ENCODE measurements at regions not wholly inside any gene's neighbourhood (a gene's known extent, or its start where the extent isn't known, plus 50 kb on each side); places are given as distances from the start of the nearest gene placed in this dataset.

GRCh38 chr5:145668714-145669113 lies 166.4 kb downstream of the PRELID2 start:
- in situ Hi-C loops (cut with HindIII; ENCODE audit: extremely low pct_ligation_motif_present, low pct_unique_long_range_greater_than_20kb): no loop called here
- no peaks in the 10 kb centered on the region for H3K36me3 ChIP-seq (replicated peaks in 1 of 2; ENCODE audit: control insufficient read depth in 1 of 2, insufficient read depth in 2 of 2, low read length in 2 of 2)
- no peaks in the 10 kb centered on the region for H4K20me1 ChIP-seq (ENCODE audit: insufficient read depth, low read length)
- ChIA-PET CTCF (ENCODE audit: low intra/inter-chr PET ratio, low total read pairs) (no interaction called here), POLR2A (no interaction called here)
- H3K27ac ChIP-seq (ENCODE audit: extremely low read length, insufficient read depth, low read length): no peak overlapping the region
- BruUV-seq (replicated peaks): no TSS peak
- H3K9ac ChIP-seq (ENCODE audit: insufficient read depth, low read depth, low read length): no peak overlapping the region
- no peaks in the 10 kb centered on the region for H3K9me3 ChIP-seq (ENCODE audit: low read length)
- H2AFZ ChIP-seq (ENCODE audit: low read length): no peak overlapping the region
- DNase-seq (ENCODE audit: low spot score) (peak; percentile 17), ATAC-seq (no peak), FAIRE-seq (no peak)
- H3K4me1 ChIP-seq (ENCODE audit: insufficient read depth, low read length): peaks cover 8% of the 10 kb centered on the region
- TF ChIP-seq ZNF263 (CRISPR knock-in tag; IDR thresholded peaks at IDR 0.05) (peak; percentile 54; the same call in 1 of the 2 replicates), ZBTB4 (CRISPR knock-in tag; IDR thresholded peaks at IDR 0.05; ENCODE audit: borderline replicate concordance) (no peak), HNF4A (CRISPR knock-in tag; IDR thresholded peaks at IDR 0.05) (0 out of 2 replicates have a peak, but pooled peaks have one; percentile 13)
- no peaks in the 10 kb centered on the region for H3K27me3 ChIP-seq (ENCODE audit: control insufficient read depth in 1 of 2, insufficient read depth in 2 of 2, low read length in 2 of 2)
- no peak overlapping the region for H3K4me2 ChIP-seq (ENCODE audit: low read depth, low read length)
- intact Hi-C loops (cut with micrococcal nuclease; ENCODE audit: unreplicated experiment): no loop called here
- H3K4me3 ChIP-seq (replicated peaks in 1 of 3; ENCODE audit: insufficient read depth in 1 of 3, low read depth in 2 of 3, low read length in 3 of 3): no peak overlapping the region
- 28% methylated on average over 3 of the region's 3 CpGs for WGBS (ENCODE audit: low lambda C conversion rate)
- H3K79me2 ChIP-seq (ENCODE audit: insufficient read depth, low read length): no peaks in the 10 kb centered on the region

- DNase-seq (ENCODE audit: low spot score): no peak
Observed at GRCh38 chr5:145667742-145668141, 167.4 kb downstream of the PRELID2 start.

More at GRCh38 chr5:145667742-145668141, 167.4 kb downstream of the PRELID2 start:
- CTCF ChIA-PET (ENCODE audit: low intra/inter-chr PET ratio, low total read pairs): no interaction called here
- intact Hi-C loops (cut with micrococcal nuclease; ENCODE audit: unreplicated experiment): no loop called here
- Histone ChIP-seq H3K4me1 (ENCODE audit: insufficient read depth, low read length) (peaks cover 8% of the 10 kb centered on the region), H3K27me3 (ENCODE audit: control insufficient read depth in 1 of 2, insufficient read depth in 2 of 2, low read length in 2 of 2) (no peaks in the 10 kb centered on the region), H3K27ac (ENCODE audit: extremely low read length, insufficient read depth, low read length) (no peak overlapping the region), H4K20me1 (ENCODE audit: insufficient read depth, low read length) (no peaks in the 10 kb centered on the region), H3K79me2 (ENCODE audit: insufficient read depth, low read length) (no peaks in the 10 kb centered on the region), H3K4me2 (ENCODE audit: low read depth, low read length) (no peak overlapping the region), H3K4me3 (replicated peaks in 1 of 3; ENCODE audit: insufficient read depth in 1 of 3, low read depth in 2 of 3, low read length in 3 of 3) (no peak overlapping the region), H3K9me3 (ENCODE audit: low read length) (no peaks in the 10 kb centered on the region), H3K9ac (ENCODE audit: insufficient read depth, low read depth, low read length) (no peak overlapping the region), H2AFZ (ENCODE audit: low read length) (no peak overlapping the region), H3K36me3 (replicated peaks in 1 of 2; ENCODE audit: control insufficient read depth in 1 of 2, insufficient read depth in 2 of 2, low read length in 2 of 2) (no peaks in the 10 kb centered on the region)
- ATAC-seq (no peak), FAIRE-seq (no peak)
- WGBS (ENCODE audit: low lambda C conversion rate): 87% methylated on average over 3 of the region's 3 CpGs
- POLR2A ChIA-PET: no interaction called here
- in situ Hi-C loops (cut with HindIII; ENCODE audit: extremely low pct_ligation_motif_present, low pct_unique_long_range_greater_than_20kb): no loop called here
- BruUV-seq (replicated peaks): no TSS peak
- TF ChIP-seq KLF15 (CRISPR knock-in tag; IDR thresholded peaks at IDR 0.05; ENCODE audit: borderline replicate concordance): no peak
- TF ChIP-seq ZKSCAN8 (CRISPR knock-in tag; IDR thresholded peaks at IDR 0.05; ENCODE audit: borderline replicate concordance): no peak
- no peak for TF ChIP-seq PAWR (CRISPR knock-in tag; IDR thresholded peaks at IDR 0.05; ENCODE audit: borderline replicate concordance)
- no peak for TF ChIP-seq GMEB2 (CRISPR knock-in tag; IDR thresholded peaks at IDR 0.05; ENCODE audit: low read depth)
- TF ChIP-seq ETS1 (CRISPR knock-in tag; IDR thresholded peaks at IDR 0.05): no peak

All from HepG2 (cell line).